Thymus (tissue), 11 donors: ENCODE measurements at regions not wholly inside any gene's neighbourhood (a gene's known extent, or its start where the extent isn't known, plus 50 kb on each side); places are given as distances from the start of the nearest gene placed in this dataset.
"Not testable (repeated sequence)": the region's sequence is repeated elsewhere in the genome, so short reads cannot be mapped to it uniquely, and the experiment has no call there.

Experiments used
- DNase-seq, 9 donors: peaks; one replicate each; pipeline ENCODE4 v3.0.0-alpha.2; 2013; ENCODE audit warnings: low spot score in 9 of 9, low read depth in 6 of 9, missing footprints in 1 of 9
- H3K27ac ChIP-seq, 2 donors: one replicate each; pipeline ENCODE4 v1.5.1; 2013; ENCODE audit warnings: control low read depth in 1 of 2, low read depth in 1 of 2, low read length in 1 of 2, mild to moderate bottlenecking in 1 of 2, moderate library complexity in 1 of 2
- H3K27me3 ChIP-seq, 2 donors: one replicate each; pipeline ENCODE4 v1.5.1; 2013; ENCODE audit warnings: low read length in 1 of 2; ENCODE audit not compliant: control insufficient read depth in 2 of 2, insufficient read depth in 1 of 2
- H3K36me3 ChIP-seq, 2 donors: one replicate each; pipeline ENCODE4 v1.5.1; 2013; ENCODE audit warnings: low read length in 1 of 2, mild to moderate bottlenecking in 1 of 2, moderate library complexity in 1 of 2; ENCODE audit not compliant: control insufficient read depth in 2 of 2, insufficient read depth in 2 of 2
- H3K4me1 ChIP-seq, 2 donors: one replicate each; pipeline ENCODE4 v1.5.1; 2013; ENCODE audit warnings: low read length in 2 of 2; ENCODE audit not compliant: control insufficient read depth in 2 of 2, insufficient read depth in 2 of 2
- H3K4me3 ChIP-seq, 2 donors: one replicate each; pipeline ENCODE4 v1.5.1; 2013; ENCODE audit warnings: low read length in 2 of 2, control low read depth in 1 of 2, mild to moderate bottlenecking in 1 of 2
- H3K9me3 ChIP-seq, 2 donors: one replicate each; pipeline ENCODE4 v1.5.1; 2013; ENCODE audit warnings: low read length in 1 of 2, mild to moderate bottlenecking in 1 of 2; ENCODE audit not compliant: control insufficient read depth in 2 of 2, insufficient read depth in 1 of 2
- WGBS: extraction: QIAGEN DNeasy Blood & Tissue Kit; methylation state at CpG from one replicate; pipeline ENCODE4 v1.1.7; 2013; 5-methylcytosine and 5-hydroxymethylcytosine counted together
- donor health status: healthy.

DNA sequence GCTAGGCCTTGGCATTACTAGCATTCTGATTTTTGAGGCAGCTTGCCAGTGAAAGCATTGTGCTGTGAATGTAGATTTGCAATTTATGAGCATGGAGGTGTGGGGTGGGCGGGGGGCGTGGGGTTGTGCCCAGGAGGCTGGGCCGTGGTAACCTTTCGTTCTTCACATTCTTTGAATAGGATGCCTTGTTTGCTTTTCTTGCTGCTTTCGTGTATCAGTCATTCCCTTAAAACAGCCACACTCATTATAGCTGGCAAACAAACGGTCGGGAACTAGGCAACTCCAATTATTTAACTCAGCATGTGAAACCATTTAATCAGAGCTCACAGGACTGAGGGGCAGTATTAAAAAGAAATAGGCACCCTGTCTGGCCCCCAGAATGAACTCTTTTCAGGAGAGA, 115.9 kb upstream of the PELI2 start:
- H3K27me3 ChIP-seq = peaks cover 42 to 68% of the 10 kb centered on the region in 2 donors
- H3K9me3 ChIP-seq = peaks cover 9 to 20% of the 10 kb centered on the region in 2 donors
- H3K27ac ChIP-seq = no peak overlapping the region
- no peak for DNase-seq
- H3K36me3 ChIP-seq = no peaks in the 10 kb centered on the region
- H3K4me3 ChIP-seq = no peak overlapping the region
- H3K4me1 ChIP-seq = peaks cover 6 to 35% of the 10 kb centered on the region in 2 donors
- 95% methylated on average over 7 of the region's 7 CpGs for WGBS

DNA sequence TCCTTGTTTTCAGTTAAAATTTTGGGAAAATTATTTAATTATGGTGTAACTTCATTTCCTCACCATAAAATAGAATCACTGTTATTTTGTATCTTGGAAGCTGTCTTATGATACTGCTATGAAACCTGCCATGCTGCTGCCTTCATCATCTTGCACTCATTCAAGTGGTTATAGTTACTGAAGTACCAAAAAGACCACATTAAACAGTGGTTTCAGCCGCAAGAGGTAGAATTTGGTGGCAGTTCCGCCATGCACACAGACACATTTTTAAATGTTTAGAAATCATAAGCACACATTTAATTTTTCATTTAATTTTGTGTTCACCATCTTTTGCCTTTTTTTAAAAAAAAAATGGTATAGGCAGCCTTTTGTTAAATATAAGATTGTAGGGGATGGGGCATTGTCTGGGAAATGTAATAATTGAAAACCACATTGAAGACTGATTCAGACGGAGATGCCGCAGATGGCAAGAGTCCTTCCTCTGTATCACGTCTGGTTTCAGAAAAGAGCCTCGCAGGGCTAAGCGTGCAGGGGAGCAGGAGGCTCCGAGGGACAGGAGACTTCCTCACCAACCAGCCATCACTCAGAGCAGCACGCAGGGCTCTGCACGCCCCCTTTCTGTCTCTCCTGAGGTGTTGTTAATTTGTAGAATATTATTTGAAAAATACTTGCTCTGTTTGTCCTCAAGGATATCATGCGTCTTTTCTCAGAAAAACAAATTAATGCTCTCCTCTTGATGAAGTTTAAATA, 115.2 kb upstream of the PELI2 start:
- Histone ChIP-seq H3K36me3 (no peaks in the 10 kb centered on the region), H3K27ac (no peak overlapping the region), H3K4me3 (no peak overlapping the region), H3K27me3 (peaks cover 46 to 72% of the 10 kb centered on the region in 2 donors), H3K9me3 (peaks cover 10 to 22% of the 10 kb centered on the region in 2 donors), H3K4me1 (peaks cover 6 to 35% of the 10 kb centered on the region in 2 donors)
- peak; percentile 48 to 91 (median 68) for DNase-seq
- 36% methylated on average over 11 of the region's 11 CpGs for WGBS

- Histone ChIP-seq H3K9me3 (peaks cover 9 to 20% of the 10 kb centered on the region in 2 donors), H3K27ac (no peak overlapping the region), H3K4me1 (peaks cover 6 to 35% of the 10 kb centered on the region in 2 donors), H3K4me3 (no peak overlapping the region), H3K36me3 (no peaks in the 10 kb centered on the region), H3K27me3 (peaks cover 51 to 73% of the 10 kb centered on the region in 2 donors)
- no peak for DNase-seq
- WGBS = 84% methylated on average over 3 of the region's 3 CpGs
These were observed 113.9 kb upstream of the PELI2 start for GRCh38 chr14:56004323-56004722.

DNA sequence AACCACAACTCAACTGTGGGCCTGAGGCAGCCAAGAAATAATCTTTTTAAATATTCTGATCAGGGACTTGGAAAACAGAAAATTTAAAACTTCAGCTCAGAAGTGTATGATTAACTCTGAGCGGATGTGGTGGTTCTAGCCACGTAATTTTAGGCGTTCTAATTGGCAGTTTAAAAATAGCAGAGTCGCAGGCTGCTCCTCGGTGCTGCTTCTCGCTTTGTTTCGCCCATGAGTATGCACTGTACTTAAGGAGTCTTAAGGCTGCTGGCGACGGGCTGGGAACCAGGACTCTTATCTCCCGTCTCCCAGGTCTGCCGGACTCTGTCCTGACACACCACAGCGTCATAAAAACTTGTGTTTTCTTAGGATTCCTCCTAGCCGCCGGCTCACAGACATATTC, 113.4 kb upstream of the PELI2 start:
- peak in 7 of 9 donors; percentile 9 to 60 (median 24) for DNase-seq
- peak overlapping the region in 1 of 2 donors; percentile 10 for H3K27ac ChIP-seq
- WGBS = 31% methylated on average over 14 of the region's 14 CpGs
- H3K27me3 ChIP-seq = peaks cover 51 to 73% of the 10 kb centered on the region in 2 donors
- peaks cover 8 to 16% of the 10 kb centered on the region in 2 donors for H3K9me3 ChIP-seq
- H3K36me3 ChIP-seq = no peaks in the 10 kb centered on the region
- H3K4me3 ChIP-seq = no peak overlapping the region
- peaks cover 6 to 35% of the 10 kb centered on the region in 2 donors for H3K4me1 ChIP-seq

DNA sequence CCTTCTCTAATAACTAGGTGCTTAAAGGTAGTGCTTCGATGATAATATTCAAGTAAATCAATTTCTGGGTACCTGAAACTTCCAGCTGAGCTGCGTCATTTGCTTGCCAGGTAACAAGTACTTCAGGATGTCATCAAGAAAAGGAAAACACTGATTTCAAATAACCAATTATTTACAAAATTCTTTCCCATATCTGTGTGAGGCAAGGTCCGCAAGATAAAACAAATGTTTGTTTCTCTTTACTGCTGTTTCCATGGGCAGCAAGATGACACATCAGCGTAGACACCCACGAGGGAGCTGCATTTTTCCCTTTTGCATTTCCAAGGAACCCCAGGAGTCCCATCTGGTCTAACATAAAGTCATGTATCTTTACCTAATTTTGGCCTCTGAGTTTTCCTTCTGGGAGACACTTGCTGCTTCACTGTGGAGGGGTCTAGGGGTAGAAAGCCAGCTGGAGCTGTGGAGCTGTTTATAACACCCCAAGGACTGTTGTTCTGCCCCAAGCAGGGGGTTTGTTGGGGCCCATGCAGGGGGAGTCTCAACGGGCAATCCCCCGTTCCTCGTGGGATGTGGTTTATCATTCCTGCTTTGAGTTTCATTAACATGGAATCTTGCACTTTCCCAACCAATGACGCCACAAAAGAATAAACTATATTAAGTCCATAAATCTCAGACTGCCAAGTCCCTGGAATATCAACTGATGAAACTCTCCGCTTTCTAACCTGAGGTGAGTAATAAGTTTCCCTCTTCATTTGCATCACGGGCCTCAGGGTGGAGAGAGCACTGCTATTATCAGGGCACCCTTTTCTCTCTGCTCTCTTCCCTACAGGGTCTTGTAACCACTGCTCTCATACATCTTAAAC, 112.8 kb upstream of the PELI2 start:
- 86% methylated on average over 11 of the region's 11 CpGs for WGBS
- Histone ChIP-seq H3K4me1 (peaks cover 6 to 35% of the 10 kb centered on the region in 2 donors), H3K27ac (peak overlapping the region in 1 of 2 donors; percentile 10), H3K27me3 (peaks cover 45 to 69% of the 10 kb centered on the region in 2 donors), H3K36me3 (no peaks in the 10 kb centered on the region), H3K4me3 (no peak overlapping the region), H3K9me3 (peaks cover 4 to 10% of the 10 kb centered on the region in 2 donors)
- no peak for DNase-seq

GRCh38 chr14:56007491-56007890, 110.7 kb upstream of the PELI2 start:
- WGBS = 94% methylated on average over 5 of the region's 5 CpGs

DNA sequence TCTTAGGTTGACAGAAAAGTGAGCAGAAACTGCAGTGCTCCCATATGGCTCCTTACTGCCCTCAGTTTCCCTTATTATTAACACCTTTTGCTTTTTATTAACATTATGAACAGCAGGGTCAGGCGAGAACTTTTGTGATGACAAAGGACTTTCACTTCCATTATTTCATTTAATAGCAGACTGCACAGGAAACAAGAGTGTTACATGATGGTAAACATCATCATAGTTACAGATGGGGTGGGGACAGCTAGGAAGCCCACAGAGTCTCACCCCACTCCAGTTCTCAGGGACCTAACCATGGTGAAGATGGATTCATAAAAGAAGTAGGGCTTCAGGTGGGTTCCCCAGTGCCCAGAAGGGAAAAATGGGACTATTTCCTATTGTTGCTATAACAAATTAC, 110.1 kb upstream of the PELI2 start:
- Histone ChIP-seq H3K4me1 (peaks cover 3 to 25% of the 10 kb centered on the region in 2 donors), H3K4me3 (no peak overlapping the region), H3K36me3 (no peaks in the 10 kb centered on the region), H3K27me3 (peaks cover 33 to 62% of the 10 kb centered on the region in 2 donors), H3K9me3 (peaks cover 2 to 3% of the 10 kb centered on the region in 2 donors), H3K27ac (no peak overlapping the region)
- 62% methylated on average over 1 of the region's 1 CpG for WGBS
- DNase-seq = no peak

More at GRCh38 chr14:56007491-56007890, 110.7 kb upstream of the PELI2 start:
- H3K27ac ChIP-seq, DNase-seq, H3K36me3 ChIP-seq, H3K9me3 ChIP-seq, H3K4me3 ChIP-seq: not testable (repeated sequence)
- Histone ChIP-seq H3K27me3 (peaks cover 34 to 63% of the 10 kb centered on the region in 2 donors), H3K4me1 (peaks cover 6 to 31% of the 10 kb centered on the region in 2 donors)

- H3K27ac ChIP-seq, H3K4me3 ChIP-seq, H3K36me3 ChIP-seq, DNase-seq, H3K9me3 ChIP-seq: not testable (repeated sequence)
- 80% methylated on average over 3 of the region's 3 CpGs for WGBS
- Histone ChIP-seq H3K4me1 (peaks cover 0 to 20% of the 10 kb centered on the region in 2 donors), H3K27me3 (peaks cover 31 to 59% of the 10 kb centered on the region in 2 donors)
These were observed 109.5 kb upstream of the PELI2 start for GRCh38 chr14:56008661-56009060.

DNA sequence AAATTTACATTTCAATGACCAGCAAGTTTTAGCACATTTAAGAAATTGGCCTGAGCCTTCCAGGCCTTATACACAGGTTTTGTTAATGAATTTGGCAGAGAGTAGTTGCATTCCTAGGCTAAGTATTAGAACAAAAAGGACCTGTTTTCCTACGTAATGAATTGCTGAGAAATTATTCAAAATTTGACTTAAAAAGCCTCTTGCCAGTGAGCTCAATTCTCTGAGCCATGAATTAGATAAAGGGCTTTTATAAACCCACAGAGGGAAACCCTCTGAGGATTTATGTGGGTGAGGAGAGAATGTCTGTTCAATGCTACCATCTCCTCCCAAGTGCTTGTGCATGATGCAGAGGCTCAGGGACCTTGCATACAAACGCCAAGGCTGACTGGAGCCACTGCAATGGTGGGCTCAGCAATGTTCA, 94.5 kb upstream of the PELI2 start:
- WGBS = 96% methylated on average over 2 of the region's 2 CpGs
- no peaks in the 10 kb centered on the region for H3K9me3 ChIP-seq
- no peak for DNase-seq

More for the DNA sequence above, 94.5 kb upstream of the PELI2 start:
- Histone ChIP-seq H3K4me3 (no peak overlapping the region), H3K36me3 (no peaks in the 10 kb centered on the region), H3K27me3 (no peaks in the 10 kb centered on the region), H3K27ac (no peak overlapping the region), H3K4me1 (no peaks in the 10 kb centered on the region)
